Esophagus squamous epithelium (tissue), 5 donors: ENCODE measurements at regions not wholly inside any gene's neighbourhood (a gene's known extent, or its start where the extent isn't known, plus 50 kb on each side); places are given as distances from the start of the nearest gene placed in this dataset.

Source experiments
- DNase-seq: peaks from one replicate; lab custom pipeline; 2025; lab: John Stamatoyannopoulos, UW
- H3K27ac ChIP-seq, 4 donors: fragments of 200-600 bp; sonication (generic); one replicate each; pipeline ENCODE4 v1.5.1; 2016 to 2019; ENCODE audit warnings: mild to moderate bottlenecking in 1 of 4
- H3K27me3 ChIP-seq, 4 donors: fragments of 200-600 bp; sonication (generic); 1 replicate in 3 of 4; 2 replicates in 1 of 4; pipeline versions ENCODE4 v1.5.1 to v1.6.0; 2017 to 2021; ENCODE audit warnings: antibody characterized with exemption in 1 of 4
- H3K36me3 ChIP-seq, 3 donors: fragments of 200-600 bp; sonication (generic); one replicate each; pipeline ENCODE4 v1.5.1; 2016 to 2019
- H3K4me1 ChIP-seq, 3 donors: fragments of 200-600 bp; sonication (generic); one replicate each; pipeline ENCODE4 v1.5.1; 2017 to 2019
- H3K4me3 ChIP-seq, 4 donors: fragments of 200-600 bp; sonication (generic); 1 replicate in 3 of 4; 2 replicates in 1 of 4; pipeline ENCODE4 v1.5.1; 2016 to 2019; ENCODE audit warnings: mild to moderate bottlenecking in 2 of 4, moderate library complexity in 1 of 4
- H3K9me3 ChIP-seq, 3 donors: fragments of 200-600 bp; sonication (generic); one replicate each; pipeline ENCODE4 v1.5.1; 2016 to 2019
- CTCF ChIP-seq, 6 experiments: fragments of 450-650 bp in 4 of 6; fragments of 200-600 bp in 2 of 6; sonication (generic) in 2 of 6; IDR thresholded peaks; one replicate each; pipeline ENCODE4 v1.5.1; 2016 to 2019; ENCODE audit warnings: antibody characterized with exemption in 6 of 6, mild to moderate bottlenecking in 4 of 6, moderate library complexity in 4 of 6
- POLR2A ChIP-seq, 4 donors: fragments of 450-650 bp; IDR thresholded peaks; one replicate each; pipeline ENCODE4 v1.6.1; 2017; ENCODE audit warnings: antibody characterized with exemption in 4 of 4, mild to moderate bottlenecking in 4 of 4, moderate library complexity in 3 of 4
- WGBS, 2 donors: methylation state at CpG; one replicate each; pipeline ENCODE4 v1.1.5; 2018; 5-methylcytosine and 5-hydroxymethylcytosine counted together
- intact Hi-C: fragments of 100-400 bp; cut with DNase I; formaldehyde crosslinking; loops from one replicate; pipeline ENCODE4 v1.15.0; 2022
- donor health status: DM: yes; HTN: yes; CAD: no.

- intact Hi-C loops: no loop called here
- Histone ChIP-seq H3K4me3 (no peak overlapping the region), H3K36me3 (no peaks in the 10 kb centered on the region), H3K4me1 (no peaks in the 10 kb centered on the region), H3K27me3 (peaks cover 0 to 3% (median 0%) of the 10 kb centered on the region in 4 donors), H3K9me3 (no peaks in the 10 kb centered on the region), H3K27ac (no peak overlapping the region)
- TF ChIP-seq POLR2A (IDR thresholded peaks at IDR 0.05) (no peak), CTCF (IDR thresholded peaks at IDR 0.05) (no peak)
- no peak for DNase-seq
- WGBS, 2 donors: 64 to 67% methylated on average over 4 to 6 of the region's 6 CpGs
Observed at GRCh38 chr12:115577401-115577800, 700.1 kb downstream of the MED13L start.

DNA sequence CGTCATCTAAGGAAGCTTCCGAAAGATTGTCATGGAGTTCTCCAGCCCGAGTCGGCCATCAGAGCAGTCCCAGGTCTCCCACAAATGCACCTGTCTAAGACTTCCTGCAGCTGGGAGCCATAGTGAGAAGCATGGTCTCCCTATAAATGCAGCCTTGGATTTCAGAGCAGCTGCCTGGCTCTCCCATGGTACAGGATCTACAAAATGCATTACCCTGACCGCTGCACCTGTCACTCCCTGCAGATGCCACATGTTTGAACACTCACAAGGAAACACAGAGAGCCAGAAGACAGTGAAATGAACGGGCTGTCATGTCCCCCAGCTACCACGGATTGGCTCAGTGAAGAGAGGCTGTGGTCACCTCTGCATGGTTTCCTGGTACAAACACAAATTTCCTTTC is 702.7 kb downstream of the MED13L start:
- DNase-seq: no peak
- H3K27ac ChIP-seq: no peak overlapping the region
- no peaks in the 10 kb centered on the region for H3K9me3 ChIP-seq
- H3K4me1 ChIP-seq: no peaks in the 10 kb centered on the region
- no peak overlapping the region for H3K4me3 ChIP-seq
- no peaks in the 10 kb centered on the region for H3K27me3 ChIP-seq
- H3K36me3 ChIP-seq: no peaks in the 10 kb centered on the region
- TF ChIP-seq CTCF (IDR thresholded peaks at IDR 0.05) (no peak), POLR2A (IDR thresholded peaks at IDR 0.05) (no peak)
- 65 to 83% methylated on average over 4 to 6 of the region's 7 CpGs for WGBS, 2 donors
- intact Hi-C loops: no loop called here

DNA sequence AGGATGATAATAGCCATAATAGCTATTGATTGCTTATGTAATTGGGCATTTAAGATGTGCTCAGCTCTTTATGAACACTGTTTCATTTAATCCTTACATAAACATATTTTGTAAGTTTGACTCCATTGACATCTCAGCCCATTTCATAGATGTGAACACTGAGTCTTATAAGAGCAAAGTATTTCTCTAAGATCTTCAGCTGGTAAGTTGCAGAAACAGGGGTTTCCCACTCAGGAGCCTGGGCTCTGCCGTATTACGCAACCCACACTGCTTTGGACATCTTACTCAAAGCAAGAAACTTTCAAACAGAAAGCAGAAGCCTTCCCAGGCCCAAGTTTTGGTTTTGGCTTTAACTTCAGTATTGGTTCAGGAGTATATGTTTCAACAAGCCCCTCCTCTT is 705.1 kb downstream of the MED13L start:
- Histone ChIP-seq H3K36me3 (no peaks in the 10 kb centered on the region), H3K4me3 (no peak overlapping the region), H3K4me1 (no peaks in the 10 kb centered on the region), H3K27me3 (no peaks in the 10 kb centered on the region), H3K27ac (no peak overlapping the region), H3K9me3 (no peaks in the 10 kb centered on the region)
- 54 to 68% methylated on average over 2 of the region's 2 CpGs for WGBS, 2 donors
- TF ChIP-seq POLR2A (IDR thresholded peaks at IDR 0.05) (no peak), CTCF (IDR thresholded peaks at IDR 0.05) (no peak)
- intact Hi-C loops: no loop called here
- no peak for DNase-seq

- H3K36me3 ChIP-seq: no peaks in the 10 kb centered on the region
- DNase-seq: no peak
- H3K27ac ChIP-seq: no peak overlapping the region
- H3K9me3 ChIP-seq: no peaks in the 10 kb centered on the region
- TF ChIP-seq POLR2A (IDR thresholded peaks at IDR 0.05): no peak
- TF ChIP-seq CTCF (IDR thresholded peaks at IDR 0.05): no peak
- no peaks in the 10 kb centered on the region for H3K4me1 ChIP-seq
- H3K4me3 ChIP-seq: no peak overlapping the region
- no peaks in the 10 kb centered on the region for H3K27me3 ChIP-seq
- WGBS, 2 donors: 86 to 96% methylated on average over 7 of the region's 8 CpGs
- intact Hi-C loops: no loop called here
Observed at GRCh38 chr12:115571446-115571845, 706.0 kb downstream of the MED13L start.

GRCh38 chr12:115571027-115571426 is 706.5 kb downstream of the MED13L start:
- no peak for TF ChIP-seq CTCF (IDR thresholded peaks at IDR 0.05)
- no peak for TF ChIP-seq POLR2A (IDR thresholded peaks at IDR 0.05)
- H3K4me1 ChIP-seq: no peaks in the 10 kb centered on the region
- no peak overlapping the region for H3K27ac ChIP-seq
- no peaks in the 10 kb centered on the region for H3K27me3 ChIP-seq
- H3K4me3 ChIP-seq: no peak overlapping the region
- H3K9me3 ChIP-seq: no peaks in the 10 kb centered on the region
- WGBS, 2 donors: 90 to 98% methylated on average over 2 of the region's 2 CpGs
- intact Hi-C loops: no loop called here
- DNase-seq: no peak
- H3K36me3 ChIP-seq: no peaks in the 10 kb centered on the region
